ENCODE measurements at regions not wholly inside any gene's neighbourhood (a gene's known extent, or its start where the extent isn't known, plus 50 kb on each side); places are given as distances from the start of the nearest gene placed in this dataset.
"Not testable (repeated sequence)": the region's sequence is repeated elsewhere in the genome, so short reads cannot be mapped to it uniquely, and the experiment has no call there.

GRCh38 chr3:5576277-5577011 is 388.9 kb downstream of the EDEM1 start:
- Histone ChIP-seq H3K27ac (ENCODE audit: low read depth in 2 of 2, low read length in 2 of 2) (peak overlapping the region; percentile 27 to 69), H3K9ac (ENCODE audit: low read depth in 1 of 2, low read length in 2 of 2) (no peak overlapping the region), H3K4me1 (ENCODE audit: control insufficient read depth in 2 of 2, insufficient read depth in 2 of 2, low read length in 2 of 2) (peaks cover 10 to 13% of the 10 kb centered on the region in 2 donors), H3K27me3 (ENCODE audit: control insufficient read depth in 2 of 2, insufficient read depth in 2 of 2, low read length in 2 of 2) (no peaks in the 10 kb centered on the region), H3K9me3 (ENCODE audit: control insufficient read depth in 2 of 2, low read length in 2 of 2) (no peaks in the 10 kb centered on the region), H3K36me3 (ENCODE audit: control insufficient read depth in 2 of 2, insufficient read depth in 2 of 2, low read length in 2 of 2) (no peaks in the 10 kb centered on the region), H3K4me3 (ENCODE audit: low read length in 2 of 2) (no peak overlapping the region)

DNA sequence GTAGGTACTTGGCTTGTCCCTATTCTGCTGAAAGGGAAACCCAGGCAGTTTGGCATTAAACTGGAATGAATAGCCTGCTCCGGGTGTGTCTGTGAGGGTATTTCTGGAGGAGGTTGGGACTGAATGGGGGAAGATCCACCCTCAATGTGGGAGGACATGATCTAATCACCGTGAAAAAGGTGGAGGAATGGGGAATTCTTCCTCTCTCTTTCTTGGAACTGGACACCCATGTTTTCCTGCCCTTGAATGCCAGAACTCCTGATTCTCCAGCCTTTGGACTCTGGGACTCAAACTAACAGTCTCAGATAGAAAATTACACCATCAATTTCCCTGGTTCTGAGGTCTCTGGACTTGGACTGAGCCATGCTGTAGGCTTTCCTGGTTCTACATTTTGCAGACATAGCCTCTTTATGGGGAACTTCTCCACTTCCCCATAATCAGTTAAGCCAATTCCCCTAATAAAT is 391.7 kb downstream of the EDEM1 start:
- H3K4me1 ChIP-seq (ENCODE audit: control insufficient read depth in 2 of 2, insufficient read depth in 2 of 2, low read length in 2 of 2) = peaks cover 10 to 11% of the 10 kb centered on the region in 2 donors
- no peaks in the 10 kb centered on the region for H3K9me3 ChIP-seq (ENCODE audit: control insufficient read depth in 2 of 2, low read length in 2 of 2)
- H3K9ac ChIP-seq (ENCODE audit: low read depth in 1 of 2, low read length in 2 of 2) = no peak overlapping the region
- H3K4me3 ChIP-seq (ENCODE audit: low read length in 2 of 2) = no peak overlapping the region
- no peaks in the 10 kb centered on the region for H3K27me3 ChIP-seq (ENCODE audit: control insufficient read depth in 2 of 2, insufficient read depth in 2 of 2, low read length in 2 of 2)
- H3K36me3 ChIP-seq (ENCODE audit: control insufficient read depth in 2 of 2, insufficient read depth in 2 of 2, low read length in 2 of 2) = no peaks in the 10 kb centered on the region
- no peak overlapping the region for H3K27ac ChIP-seq (ENCODE audit: low read depth in 2 of 2, low read length in 2 of 2)

GRCh38 chr3:5579946-5580345 is 392.4 kb downstream of the EDEM1 start:
- no peaks in the 10 kb centered on the region for H3K9me3 ChIP-seq (ENCODE audit: control insufficient read depth in 2 of 2, low read length in 2 of 2)
- no peak overlapping the region for H3K9ac ChIP-seq (ENCODE audit: low read depth in 1 of 2, low read length in 2 of 2)
- no peak overlapping the region for H3K4me3 ChIP-seq (ENCODE audit: low read length in 2 of 2)
- H3K36me3 ChIP-seq (ENCODE audit: control insufficient read depth in 2 of 2, insufficient read depth in 2 of 2, low read length in 2 of 2) = no peaks in the 10 kb centered on the region
- H3K4me1 ChIP-seq (ENCODE audit: control insufficient read depth in 2 of 2, insufficient read depth in 2 of 2, low read length in 2 of 2) = peaks cover 10% of the 10 kb centered on the region in 2 donors
- H3K27ac ChIP-seq (ENCODE audit: low read depth in 2 of 2, low read length in 2 of 2) = no peak overlapping the region
- H3K27me3 ChIP-seq (ENCODE audit: control insufficient read depth in 2 of 2, insufficient read depth in 2 of 2, low read length in 2 of 2) = no peaks in the 10 kb centered on the region

- Histone ChIP-seq H3K9me3 (ENCODE audit: control insufficient read depth in 2 of 2, low read length in 2 of 2) (no peaks in the 10 kb centered on the region), H3K4me1 (ENCODE audit: control insufficient read depth in 2 of 2, insufficient read depth in 2 of 2, low read length in 2 of 2) (peaks cover 7 to 9% of the 10 kb centered on the region in 2 donors), H3K9ac (ENCODE audit: low read depth in 1 of 2, low read length in 2 of 2) (no peak overlapping the region), H3K36me3 (ENCODE audit: control insufficient read depth in 2 of 2, insufficient read depth in 2 of 2, low read length in 2 of 2) (no peaks in the 10 kb centered on the region), H3K27ac (ENCODE audit: low read depth in 2 of 2, low read length in 2 of 2) (no peak overlapping the region), H3K27me3 (ENCODE audit: control insufficient read depth in 2 of 2, insufficient read depth in 2 of 2, low read length in 2 of 2) (no peaks in the 10 kb centered on the region), H3K4me3 (ENCODE audit: low read length in 2 of 2) (no peak overlapping the region)
Measured at GRCh38 chr3:5580826-5581225, 393.3 kb downstream of the EDEM1 start.

DNA sequence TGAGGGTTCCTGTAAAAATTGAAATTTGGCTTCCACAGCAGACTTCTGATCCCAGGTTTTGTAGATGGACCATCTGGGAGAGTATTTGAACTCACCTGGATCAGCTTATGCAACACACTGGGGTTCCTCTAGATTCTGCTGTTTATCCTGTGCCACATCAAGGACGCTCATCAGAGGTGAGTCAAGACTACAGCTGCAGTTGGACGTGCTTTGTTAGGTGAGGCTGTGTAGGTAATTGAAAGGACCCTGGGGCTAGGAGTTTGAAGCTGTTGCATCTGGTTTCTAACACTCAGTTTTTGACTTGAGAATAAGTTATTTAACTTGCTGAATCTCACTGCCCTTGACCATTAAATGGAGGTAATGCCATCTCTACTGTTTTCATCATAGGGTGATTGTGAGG is 394.2 kb downstream of the EDEM1 start:
- Histone ChIP-seq H3K9me3 (ENCODE audit: control insufficient read depth in 2 of 2, low read length in 2 of 2) (no peaks in the 10 kb centered on the region), H3K9ac (ENCODE audit: low read depth in 1 of 2, low read length in 2 of 2) (no peak overlapping the region), H3K27ac (ENCODE audit: low read depth in 2 of 2, low read length in 2 of 2) (no peak overlapping the region), H3K4me3 (ENCODE audit: low read length in 2 of 2) (no peak overlapping the region), H3K27me3 (ENCODE audit: control insufficient read depth in 2 of 2, insufficient read depth in 2 of 2, low read length in 2 of 2) (no peaks in the 10 kb centered on the region), H3K4me1 (ENCODE audit: control insufficient read depth in 2 of 2, insufficient read depth in 2 of 2, low read length in 2 of 2) (peaks cover under 1 to 1% of the 10 kb centered on the region in 2 donors), H3K36me3 (ENCODE audit: control insufficient read depth in 2 of 2, insufficient read depth in 2 of 2, low read length in 2 of 2) (no peaks in the 10 kb centered on the region)

- H3K27ac ChIP-seq (ENCODE audit: low read depth in 2 of 2, low read length in 2 of 2) = no peak overlapping the region
- no peaks in the 10 kb centered on the region for H3K9me3 ChIP-seq (ENCODE audit: control insufficient read depth in 2 of 2, low read length in 2 of 2)
Measured at GRCh38 chr3:5583920-5584319, 396.4 kb downstream of the EDEM1 start.

DNA sequence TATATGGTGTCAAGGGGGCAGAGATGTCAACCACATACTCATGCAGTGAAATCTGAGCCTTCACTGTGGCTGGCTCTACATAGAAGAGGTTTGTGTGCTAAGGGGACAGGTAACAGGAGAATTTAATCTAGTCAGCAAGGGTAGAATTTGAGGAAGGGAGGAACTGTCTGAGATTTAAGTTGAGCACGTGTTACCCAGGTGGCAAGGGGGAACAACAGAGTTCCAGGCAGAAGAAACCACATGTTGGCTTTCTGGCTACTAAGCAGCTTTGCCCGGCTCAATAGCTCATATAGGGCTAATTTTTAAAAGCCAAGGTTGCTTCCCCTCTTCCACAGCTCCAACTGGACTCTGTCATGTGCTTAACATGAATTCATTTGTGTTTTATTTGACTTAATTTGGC is 397.6 kb downstream of the EDEM1 start:
- H3K27me3 ChIP-seq (ENCODE audit: control insufficient read depth in 2 of 2, insufficient read depth in 2 of 2, low read length in 2 of 2) = no peaks in the 10 kb centered on the region
- H3K36me3 ChIP-seq (ENCODE audit: control insufficient read depth in 2 of 2, insufficient read depth in 2 of 2, low read length in 2 of 2) = no peaks in the 10 kb centered on the region
- H3K9me3 ChIP-seq (ENCODE audit: control insufficient read depth in 2 of 2, low read length in 2 of 2) = no peaks in the 10 kb centered on the region
- no peak overlapping the region for H3K27ac ChIP-seq (ENCODE audit: low read depth in 2 of 2, low read length in 2 of 2)
- H3K4me1 ChIP-seq (ENCODE audit: control insufficient read depth in 2 of 2, insufficient read depth in 2 of 2, low read length in 2 of 2) = no peaks in the 10 kb centered on the region
- H3K9ac ChIP-seq (ENCODE audit: low read depth in 1 of 2, low read length in 2 of 2) = no peak overlapping the region
- no peak overlapping the region for H3K4me3 ChIP-seq (ENCODE audit: low read length in 2 of 2)

More at GRCh38 chr3:5583920-5584319, 396.4 kb downstream of the EDEM1 start:
- no peak overlapping the region for H3K9ac ChIP-seq (ENCODE audit: low read depth in 1 of 2, low read length in 2 of 2)
- peak overlapping the region in 1 of 2 donors; percentile 54 for H3K4me3 ChIP-seq (ENCODE audit: low read length in 2 of 2)
- no peaks in the 10 kb centered on the region for H3K4me1 ChIP-seq (ENCODE audit: control insufficient read depth in 2 of 2, insufficient read depth in 2 of 2, low read length in 2 of 2)
- H3K27me3 ChIP-seq (ENCODE audit: control insufficient read depth in 2 of 2, insufficient read depth in 2 of 2, low read length in 2 of 2) = no peaks in the 10 kb centered on the region
- no peaks in the 10 kb centered on the region for H3K36me3 ChIP-seq (ENCODE audit: control insufficient read depth in 2 of 2, insufficient read depth in 2 of 2, low read length in 2 of 2)

DNA sequence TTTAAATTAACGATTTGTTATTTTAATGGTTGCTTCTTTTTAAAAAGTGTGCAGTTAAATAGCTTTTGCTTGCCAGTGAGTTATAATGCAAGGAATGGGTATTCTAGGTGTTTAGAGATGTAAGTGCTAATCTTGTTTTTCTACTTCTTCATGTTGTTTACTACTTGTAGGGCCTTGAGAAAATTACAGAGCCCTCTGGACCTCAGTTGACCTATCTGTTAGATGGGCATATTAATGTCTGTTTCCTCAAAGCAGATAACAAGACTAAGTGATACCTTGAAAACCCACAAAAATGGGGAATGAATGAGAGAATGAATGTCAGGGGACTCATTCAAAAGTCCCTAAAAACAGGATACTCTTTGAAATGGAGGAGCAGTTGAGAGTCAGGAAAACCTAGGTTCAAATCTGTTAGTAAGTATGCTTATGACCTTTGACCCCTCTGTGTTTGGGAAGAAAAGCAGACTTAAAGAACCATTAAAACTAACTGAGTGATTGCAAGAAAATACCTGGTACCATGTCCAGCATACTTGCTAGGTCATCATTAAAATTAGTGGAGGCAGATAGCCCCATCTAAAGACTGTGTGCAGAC is 419.5 kb downstream of the EDEM1 start:
- no peaks in the 10 kb centered on the region for H3K4me1 ChIP-seq (ENCODE audit: control insufficient read depth in 2 of 2, insufficient read depth in 2 of 2, low read length in 2 of 2)
- H3K9ac ChIP-seq (ENCODE audit: low read depth in 1 of 2, low read length in 2 of 2) = no peak overlapping the region
- no peak overlapping the region for H3K4me3 ChIP-seq (ENCODE audit: low read length in 2 of 2)
- H3K27ac ChIP-seq (ENCODE audit: low read depth in 2 of 2, low read length in 2 of 2) = no peak overlapping the region
- H3K27me3 ChIP-seq (ENCODE audit: control insufficient read depth in 2 of 2, insufficient read depth in 2 of 2, low read length in 2 of 2) = no peaks in the 10 kb centered on the region
- H3K36me3 ChIP-seq (ENCODE audit: control insufficient read depth in 2 of 2, insufficient read depth in 2 of 2, low read length in 2 of 2) = no peaks in the 10 kb centered on the region
- peaks cover 0 to under 1% of the 10 kb centered on the region in 2 donors for H3K9me3 ChIP-seq (ENCODE audit: control insufficient read depth in 2 of 2, low read length in 2 of 2)

DNA sequence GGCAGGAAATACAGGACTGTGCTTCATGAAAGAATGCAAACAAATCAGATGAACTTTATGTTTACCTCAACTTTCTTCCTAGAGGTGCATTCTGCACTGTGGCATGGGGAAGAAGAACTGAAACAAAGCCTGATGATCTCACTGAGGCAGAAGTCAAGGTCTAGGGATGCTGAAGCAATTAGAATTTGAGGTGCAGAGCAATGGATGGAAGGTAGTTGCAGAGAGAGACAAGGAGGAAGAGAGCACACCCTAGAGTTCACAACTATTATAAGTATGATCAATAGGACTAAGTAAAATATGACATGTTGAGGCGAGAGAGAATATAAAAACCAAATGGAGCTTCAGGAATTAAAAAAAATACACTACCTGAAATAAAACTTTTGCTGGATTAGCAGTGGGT is 420.1 kb downstream of the EDEM1 start:
- H3K4me1 ChIP-seq (ENCODE audit: control insufficient read depth in 2 of 2, insufficient read depth in 2 of 2, low read length in 2 of 2) = no peaks in the 10 kb centered on the region
- no peak overlapping the region for H3K9ac ChIP-seq (ENCODE audit: low read depth in 1 of 2, low read length in 2 of 2)
- H3K4me3 ChIP-seq (ENCODE audit: low read length in 2 of 2) = no peak overlapping the region
- H3K9me3 ChIP-seq (ENCODE audit: control insufficient read depth in 2 of 2, low read length in 2 of 2) = no peaks in the 10 kb centered on the region
- no peak overlapping the region for H3K27ac ChIP-seq (ENCODE audit: low read depth in 2 of 2, low read length in 2 of 2)
- no peaks in the 10 kb centered on the region for H3K27me3 ChIP-seq (ENCODE audit: control insufficient read depth in 2 of 2, insufficient read depth in 2 of 2, low read length in 2 of 2)
- no peaks in the 10 kb centered on the region for H3K36me3 ChIP-seq (ENCODE audit: control insufficient read depth in 2 of 2, insufficient read depth in 2 of 2, low read length in 2 of 2)

- not testable (repeated sequence) for H3K27ac ChIP-seq (ENCODE audit: low read depth in 2 of 2, low read length in 2 of 2); H3K4me3 ChIP-seq (ENCODE audit: low read length in 2 of 2); H3K27me3 ChIP-seq (ENCODE audit: control insufficient read depth in 2 of 2, insufficient read depth in 2 of 2, low read length in 2 of 2); H3K4me1 ChIP-seq (ENCODE audit: control insufficient read depth in 2 of 2, insufficient read depth in 2 of 2, low read length in 2 of 2); H3K9ac ChIP-seq (ENCODE audit: low read depth in 1 of 2, low read length in 2 of 2); H3K36me3 ChIP-seq (ENCODE audit: control insufficient read depth in 2 of 2, insufficient read depth in 2 of 2, low read length in 2 of 2); H3K9me3 ChIP-seq (ENCODE audit: control insufficient read depth in 2 of 2, low read length in 2 of 2)
Measured at GRCh38 chr3:5608971-5609370, 421.5 kb downstream of the EDEM1 start.

Data from mucosa of rectum (tissue), 2 donors.